OCI-LY3 (cell line): ENCODE measurements at regions not wholly inside any gene's neighbourhood (a gene's known extent, or its start where the extent isn't known, plus 50 kb on each side); places are given as distances from the start of the nearest gene placed in this dataset.

Experiments
- EZH2phosphoT487 ChIP-seq: fragments of 200-600 bp; shearing (Covaris generic); IDR thresholded peaks from 2 replicates; pipeline ENCODE4 v1.6.1; 2018; ENCODE audit warnings: antibody characterized with exemption, mixed run types, low read depth
- TF ChIP-seq, protein P1 (sequence below): fragments of 200-600, 300-600 bp; sonication (generic); IDR thresholded peaks from 2 replicates; pipeline ENCODE4 v1.5.1; 2014; ENCODE audit warnings: antibody characterized with exemption, low read length, low read depth

DNA sequence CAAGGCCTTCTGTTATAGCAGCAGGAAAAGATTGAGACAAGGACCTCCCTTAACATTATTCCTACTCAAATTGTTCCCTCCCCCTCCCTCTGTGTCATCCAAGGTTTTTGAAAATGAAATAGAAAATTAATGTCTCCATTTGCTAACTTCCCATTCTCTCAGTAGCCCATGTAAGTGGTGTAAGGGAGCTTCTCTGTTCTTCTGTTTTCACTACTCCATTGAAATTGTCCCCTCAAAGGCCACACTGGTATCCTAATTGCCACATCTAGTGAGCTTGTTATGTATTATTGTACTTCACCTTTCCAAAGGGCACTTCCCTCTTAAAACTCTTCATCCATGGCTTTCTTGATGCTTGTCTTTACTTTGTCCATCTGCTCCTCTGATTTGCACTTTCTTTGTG, 131.2 kb upstream of the PIK3R1 start:
- TF ChIP-seq, protein P1, sequence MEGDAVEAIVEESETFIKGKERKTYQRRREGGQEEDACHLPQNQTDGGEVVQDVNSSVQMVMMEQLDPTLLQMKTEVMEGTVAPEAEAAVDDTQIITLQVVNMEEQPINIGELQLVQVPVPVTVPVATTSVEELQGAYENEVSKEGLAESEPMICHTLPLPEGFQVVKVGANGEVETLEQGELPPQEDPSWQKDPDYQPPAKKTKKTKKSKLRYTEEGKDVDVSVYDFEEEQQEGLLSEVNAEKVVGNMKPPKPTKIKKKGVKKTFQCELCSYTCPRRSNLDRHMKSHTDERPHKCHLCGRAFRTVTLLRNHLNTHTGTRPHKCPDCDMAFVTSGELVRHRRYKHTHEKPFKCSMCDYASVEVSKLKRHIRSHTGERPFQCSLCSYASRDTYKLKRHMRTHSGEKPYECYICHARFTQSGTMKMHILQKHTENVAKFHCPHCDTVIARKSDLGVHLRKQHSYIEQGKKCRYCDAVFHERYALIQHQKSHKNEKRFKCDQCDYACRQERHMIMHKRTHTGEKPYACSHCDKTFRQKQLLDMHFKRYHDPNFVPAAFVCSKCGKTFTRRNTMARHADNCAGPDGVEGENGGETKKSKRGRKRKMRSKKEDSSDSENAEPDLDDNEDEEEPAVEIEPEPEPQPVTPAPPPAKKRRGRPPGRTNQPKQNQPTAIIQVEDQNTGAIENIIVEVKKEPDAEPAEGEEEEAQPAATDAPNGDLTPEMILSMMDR, result no peak
- TF ChIP-seq EZH2phosphoT487, result no peak
